Mucosa of descending colon (tissue), 3 donors: ENCODE measurements at regions not wholly inside any gene's neighbourhood (a gene's known extent, or its start where the extent isn't known, plus 50 kb on each side); places are given as distances from the start of the nearest gene placed in this dataset.

ENCODE experiments used
- ATAC-seq: fragments of 200-7000 bp; cut with Tn5 transposase; one replicate; pipeline ENCODE4 v1.9.1; 2020; ENCODE audit warnings: mild to moderate bottlenecking, moderate library complexity
- DNase-seq, 3 donors: peaks; one replicate each; pipeline ENCODE4 v3.0.0-alpha.2; 2020
- H3K36me3 ChIP-seq: fragments of 200-600 bp; one replicate; pipeline ENCODE4 v1.8.0; 2021; ENCODE audit warnings: low read depth, mild to moderate bottlenecking
- H3K4me1 ChIP-seq: fragments of 200-600 bp; one replicate; pipeline ENCODE4 v1.8.0; 2021; ENCODE audit warnings: low read depth, mild to moderate bottlenecking
- H3K4me3 ChIP-seq: fragments of 200-600 bp; one replicate; pipeline ENCODE4 v1.8.0; 2021; ENCODE audit warnings: mild to moderate bottlenecking
- H3K9me3 ChIP-seq: fragments of 200-600 bp; one replicate; pipeline ENCODE4 v1.8.0; 2021; ENCODE audit warnings: mild to moderate bottlenecking
- intact Hi-C, 2 donors: fragments of 100-400 bp; cut with DNase I in 1 of 2; cut with micrococcal nuclease in 1 of 2; formaldehyde crosslinking; loops; one replicate each; pipeline versions ENCODE4 v1.11.0 to v1.11.1; 2022; cut with DNase I, micrococcal nuclease
- TF ChIP-seq, protein P1 (sequence below): fragments of 200-600 bp; IDR thresholded peaks from one replicate; pipeline ENCODE4 v1.8.0; 2022; ENCODE audit warnings: antibody characterized with exemption, mild to moderate bottlenecking
- donor health status: DM: no; HTN: no; CAD: no; lungs with moderate emphysema.
- donor health status: DM: no; HTN: no; CAD: no.
- donor health status: DM: no; HTN: yes; CAD: no.

GRCh38 chr2:81225756-81226155 lies 921.2 kb upstream of the LRRTM1 start:
- no peak overlapping the region for H3K4me3 ChIP-seq
- H3K9me3 ChIP-seq, result no peaks in the 10 kb centered on the region
- intact Hi-C loops, result no loop called here
- no peak for ATAC-seq
- DNase-seq, result no peak
- TF ChIP-seq, protein P1, sequence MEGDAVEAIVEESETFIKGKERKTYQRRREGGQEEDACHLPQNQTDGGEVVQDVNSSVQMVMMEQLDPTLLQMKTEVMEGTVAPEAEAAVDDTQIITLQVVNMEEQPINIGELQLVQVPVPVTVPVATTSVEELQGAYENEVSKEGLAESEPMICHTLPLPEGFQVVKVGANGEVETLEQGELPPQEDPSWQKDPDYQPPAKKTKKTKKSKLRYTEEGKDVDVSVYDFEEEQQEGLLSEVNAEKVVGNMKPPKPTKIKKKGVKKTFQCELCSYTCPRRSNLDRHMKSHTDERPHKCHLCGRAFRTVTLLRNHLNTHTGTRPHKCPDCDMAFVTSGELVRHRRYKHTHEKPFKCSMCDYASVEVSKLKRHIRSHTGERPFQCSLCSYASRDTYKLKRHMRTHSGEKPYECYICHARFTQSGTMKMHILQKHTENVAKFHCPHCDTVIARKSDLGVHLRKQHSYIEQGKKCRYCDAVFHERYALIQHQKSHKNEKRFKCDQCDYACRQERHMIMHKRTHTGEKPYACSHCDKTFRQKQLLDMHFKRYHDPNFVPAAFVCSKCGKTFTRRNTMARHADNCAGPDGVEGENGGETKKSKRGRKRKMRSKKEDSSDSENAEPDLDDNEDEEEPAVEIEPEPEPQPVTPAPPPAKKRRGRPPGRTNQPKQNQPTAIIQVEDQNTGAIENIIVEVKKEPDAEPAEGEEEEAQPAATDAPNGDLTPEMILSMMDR, result no peak
- no peaks in the 10 kb centered on the region for H3K36me3 ChIP-seq
- no peaks in the 10 kb centered on the region for H3K4me1 ChIP-seq

DNA sequence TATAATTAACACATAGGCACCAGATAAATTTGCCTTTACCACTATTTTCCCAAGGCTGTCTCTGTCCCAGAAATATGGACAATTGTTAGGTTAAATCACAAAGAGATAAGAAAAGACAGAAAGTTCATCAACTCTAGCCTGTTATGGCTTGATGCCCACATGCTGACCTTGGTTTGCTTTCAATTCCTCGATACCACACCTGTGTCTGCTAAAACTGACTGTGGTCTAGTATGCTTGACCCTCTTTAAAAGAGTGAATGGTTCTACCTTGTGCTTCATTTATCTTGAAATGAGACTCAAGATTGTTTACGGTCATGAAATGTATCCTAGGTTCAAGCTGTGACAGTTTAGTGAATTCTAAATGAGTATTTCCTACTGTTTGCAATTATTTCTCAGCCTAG lies 909.0 kb upstream of the LRRTM1 start:
- no peak for ATAC-seq
- intact Hi-C loops, result no loop called here
- Histone ChIP-seq H3K4me1 (no peaks in the 10 kb centered on the region), H3K4me3 (no peak overlapping the region), H3K36me3 (no peaks in the 10 kb centered on the region), H3K9me3 (no peaks in the 10 kb centered on the region)
- no peak for DNase-seq
- TF ChIP-seq, protein P1, result no peak

DNA sequence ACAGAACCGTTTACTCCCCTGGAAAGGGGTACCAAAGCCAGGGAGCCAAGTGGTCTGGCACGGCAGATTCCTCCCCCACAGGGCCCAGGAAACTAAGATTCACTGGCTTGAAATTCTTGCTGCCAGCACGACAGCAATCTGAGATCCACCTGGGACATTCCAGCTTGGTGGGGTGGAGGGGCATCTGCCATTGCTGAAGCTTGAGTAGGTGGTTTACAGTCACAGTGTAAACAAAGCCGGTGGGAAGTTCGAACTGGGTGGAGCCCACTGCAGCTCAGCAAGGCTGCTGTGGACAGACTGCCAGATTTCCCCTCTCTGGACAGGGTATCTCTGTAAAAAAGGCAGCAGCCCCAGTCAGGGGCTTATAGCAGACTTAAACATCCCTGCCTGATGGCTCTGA lies 901.7 kb upstream of the LRRTM1 start:
- Histone ChIP-seq H3K4me1 (no peaks in the 10 kb centered on the region), H3K4me3 (no peak overlapping the region), H3K9me3 (peaks cover 8% of the 10 kb centered on the region), H3K36me3 (no peaks in the 10 kb centered on the region)
- ATAC-seq, result no peak
- intact Hi-C loops, result no loop called here
- TF ChIP-seq, protein P1, result no peak
- DNase-seq, result no peak

GRCh38 chr2:81196933-81197628 lies 892.5 kb upstream of the LRRTM1 start:
- TF ChIP-seq, protein P1, result no peak
- ATAC-seq, result no peak
- intact Hi-C loops, result no loop called here

GRCh38 chr2:81196383-81196851 lies 891.9 kb upstream of the LRRTM1 start:
- no peaks in the 10 kb centered on the region for H3K36me3 ChIP-seq
- H3K4me1 ChIP-seq, result no peaks in the 10 kb centered on the region
- TF ChIP-seq, protein P1, result no peak
- intact Hi-C loops, result no loop called here
- no peak overlapping the region for H3K4me3 ChIP-seq
- peaks cover 41% of the 10 kb centered on the region for H3K9me3 ChIP-seq
- no peak for ATAC-seq
- DNase-seq, result no peak

More at GRCh38 chr2:81196933-81197628, 892.5 kb upstream of the LRRTM1 start:
- Histone ChIP-seq H3K9me3 (peaks cover 41% of the 10 kb centered on the region), H3K4me3 (no peak overlapping the region), H3K36me3 (no peaks in the 10 kb centered on the region), H3K4me1 (no peaks in the 10 kb centered on the region)
- peak in 1 of 3 donors; percentile 40 for DNase-seq
